Liver (tissue), 7 donors: ENCODE measurements at regions not wholly inside any gene's neighbourhood (a gene's known extent, or its start where the extent isn't known, plus 50 kb on each side); places are given as distances from the start of the nearest gene placed in this dataset.

Source experiments
- DNase-seq: peaks from one replicate; pipeline ENCODE4 v3.0.0-alpha.2; 2017; ENCODE audit warnings: low spot score
- H3K27ac ChIP-seq, 2 donors: one replicate each; pipeline ENCODE4 v1.7.0; 2013; ENCODE audit warnings: inconsistent platforms in 2 of 2, low read length in 2 of 2, control low read depth in 1 of 2, low read depth in 1 of 2, mild to moderate bottlenecking in 1 of 2
- H3K27me3 ChIP-seq, 4 donors: one replicate each; pipeline versions ENCODE4 v1.6.1 to v1.7.0; 2013; ENCODE audit warnings: low read length in 3 of 4, inconsistent platforms in 1 of 4, mild to moderate bottlenecking in 1 of 4, moderate library complexity in 1 of 4; ENCODE audit not compliant: control insufficient read depth in 4 of 4, insufficient read depth in 4 of 4
- H3K36me3 ChIP-seq, 4 donors: one replicate each; pipeline versions ENCODE4 v1.6.1 to v1.7.0; 2013; ENCODE audit warnings: low read length in 3 of 4, mild to moderate bottlenecking in 3 of 4, low read depth in 1 of 4, moderate library complexity in 1 of 4; ENCODE audit not compliant: control insufficient read depth in 4 of 4, insufficient read depth in 3 of 4
- H3K4me1 ChIP-seq, 4 donors: one replicate each; pipeline versions ENCODE4 v1.6.1 to v1.7.0; 2013; ENCODE audit warnings: low read length in 3 of 4, mild to moderate bottlenecking in 3 of 4, moderate library complexity in 1 of 4; ENCODE audit not compliant: control insufficient read depth in 4 of 4, insufficient read depth in 4 of 4
- H3K4me3 ChIP-seq, 3 donors: one replicate each; pipeline versions ENCODE4 v1.6.1 to v1.7.0; 2013; ENCODE audit warnings: low read length in 3 of 3, control low read depth in 1 of 3, low read depth in 1 of 3, mild to moderate bottlenecking in 1 of 3
- H3K9ac ChIP-seq, 2 donors: one replicate each; pipeline ENCODE4 v1.7.0; 2013; ENCODE audit warnings: low read length in 2 of 2, mild to moderate bottlenecking in 2 of 2, moderate library complexity in 2 of 2, control low read depth in 1 of 2, low read depth in 1 of 2
- H3K9me3 ChIP-seq, 4 donors: one replicate each; pipeline versions ENCODE4 v1.6.1 to v1.7.0; 2013; ENCODE audit warnings: low read length in 3 of 4; ENCODE audit not compliant: control insufficient read depth in 4 of 4
- FOXA1 ChIP-seq: IDR thresholded peaks from 2 replicates; pipeline ENCODE4 v1.6.1; 2016; ENCODE audit warnings: antibody characterized with exemption
- FOXA2 ChIP-seq: IDR thresholded peaks from 2 replicates; pipeline ENCODE4 v1.6.1; 2016; ENCODE audit warnings: antibody characterized with exemption
- GABPA ChIP-seq, 2 donors: IDR thresholded peaks in 1 of 2; conservative IDR thresholded peaks in 1 of 2; 2 replicates each; pipeline ENCODE4 v1.6.1; 2016; ENCODE audit warnings: antibody characterized with exemption in 2 of 2, mild to moderate bottlenecking in 1 of 2, moderate library complexity in 1 of 2
- JUND ChIP-seq, 2 donors: IDR thresholded peaks; 2 replicates each; pipeline ENCODE4 v1.6.1; 2016; ENCODE audit warnings: antibody characterized with exemption in 2 of 2
- MAX ChIP-seq: IDR thresholded peaks from 2 replicates; pipeline ENCODE4 v1.6.1; 2016; ENCODE audit warnings: antibody characterized with exemption
- NR2F2 ChIP-seq: IDR thresholded peaks from 2 replicates; pipeline ENCODE4 v1.6.1; 2016; ENCODE audit warnings: antibody characterized with exemption
- RAD21 ChIP-seq, 2 donors: IDR thresholded peaks; 2 replicates each; pipeline ENCODE4 v1.6.1; 2016; ENCODE audit warnings: antibody characterized with exemption in 2 of 2, mild to moderate bottlenecking in 2 of 2
- RXRA ChIP-seq, 2 donors: IDR thresholded peaks; 2 replicates each; pipeline ENCODE4 v1.6.1; 2017 to 2018; ENCODE audit warnings: antibody characterized with exemption in 2 of 2, mild to moderate bottlenecking in 1 of 2
- SP1 ChIP-seq: IDR thresholded peaks from 2 replicates; pipeline ENCODE4 v1.6.1; 2018; ENCODE audit warnings: antibody characterized with exemption, mild to moderate bottlenecking
- YY1 ChIP-seq: IDR thresholded peaks from 2 replicates; pipeline ENCODE4 v1.6.1; 2016; ENCODE audit warnings: antibody characterized with exemption, mild to moderate bottlenecking
- WGBS: extraction: QIAGEN DNeasy Blood & Tissue Kit; methylation state at CpG from one replicate; pipeline ENCODE4 v1.1.7; 2013; 5-methylcytosine and 5-hydroxymethylcytosine counted together
- TF ChIP-seq, protein P1 (sequence below): IDR thresholded peaks from 2 replicates; pipeline ENCODE4 v1.6.1; 2016; ENCODE audit warnings: antibody characterized with exemption
- TF ChIP-seq, protein P2 (sequence below): IDR thresholded peaks from 2 replicates; pipeline ENCODE4 v1.6.1; 2016; ENCODE audit warnings: antibody characterized with exemption
- donor health status: healthy.
- donor health status: healthy.
- donor health status: healthy.
- donor health status: healthy.

DNA sequence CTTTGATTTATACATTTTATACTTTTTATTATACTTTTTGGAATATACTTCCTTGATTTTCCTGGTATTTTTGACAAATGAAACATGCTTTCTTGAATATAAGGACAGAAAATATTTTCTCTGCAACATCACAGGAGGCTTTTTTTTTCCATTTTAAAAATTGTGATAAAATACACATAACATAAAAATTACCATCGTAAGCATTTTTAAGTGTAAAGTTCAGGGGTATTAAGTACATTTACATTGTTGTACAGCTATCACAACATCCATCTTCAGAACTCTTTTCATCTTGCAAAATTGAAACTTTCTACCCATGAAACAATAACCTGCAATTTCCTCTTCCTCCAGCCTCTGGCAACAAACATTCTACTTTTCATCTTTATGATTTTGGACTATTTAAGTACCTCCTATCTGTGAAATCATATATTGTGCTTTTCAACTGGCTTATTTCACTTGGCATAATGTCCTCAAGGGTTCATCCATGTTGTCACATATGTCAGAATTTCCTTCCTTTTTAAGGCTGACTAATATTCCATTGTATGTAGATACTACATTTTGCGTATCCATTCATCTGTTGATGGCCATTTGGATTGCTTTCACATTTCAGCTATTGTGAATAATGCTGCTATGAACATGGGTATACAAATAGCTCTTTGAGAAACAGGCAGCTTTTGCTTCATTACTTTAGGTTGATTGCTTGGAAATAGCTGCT lies 412.6 kb downstream of the RAPGEF2 start (continued):
- TF ChIP-seq RXRA (IDR thresholded peaks at IDR 0.05) (no peak), FOXA2 (no peak), YY1 (no peak)

DNA sequence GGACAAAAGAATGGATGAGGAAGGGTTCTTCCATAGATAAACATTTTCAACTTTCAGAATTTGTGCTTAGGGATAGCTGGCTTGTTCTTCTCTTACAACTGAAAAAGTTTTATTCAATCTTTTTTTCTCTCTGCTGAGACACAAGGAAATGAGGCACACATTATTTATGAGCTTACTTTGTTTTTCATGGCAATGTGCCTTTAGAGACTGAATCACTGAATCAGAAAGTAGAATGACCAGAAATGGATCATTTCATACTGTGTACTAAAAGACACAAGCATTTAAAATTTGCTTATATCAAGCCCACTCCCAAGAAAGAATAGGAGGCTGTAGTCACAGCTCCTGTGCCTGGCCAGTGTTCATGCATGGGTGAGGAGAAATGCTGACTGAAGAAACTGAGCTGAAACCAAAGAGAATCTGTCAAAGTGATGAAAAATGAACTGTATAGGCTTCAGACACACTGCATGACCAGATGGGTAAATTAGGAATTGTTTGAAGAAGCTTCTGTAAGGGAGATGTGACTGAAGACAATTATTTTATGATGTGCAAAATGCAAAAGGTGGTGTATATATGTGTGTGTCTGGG lies 413.8 kb downstream of the RAPGEF2 start:
- Histone ChIP-seq H3K27ac (no peak overlapping the region), H3K27me3 (no peaks in the 10 kb centered on the region), H3K9me3 (no peaks in the 10 kb centered on the region), H3K36me3 (no peaks in the 10 kb centered on the region), H3K9ac (no peak overlapping the region), H3K4me3 (no peak overlapping the region), H3K4me1 (no peaks in the 10 kb centered on the region)
- no peak for DNase-seq
- TF ChIP-seq, protein P1, sequence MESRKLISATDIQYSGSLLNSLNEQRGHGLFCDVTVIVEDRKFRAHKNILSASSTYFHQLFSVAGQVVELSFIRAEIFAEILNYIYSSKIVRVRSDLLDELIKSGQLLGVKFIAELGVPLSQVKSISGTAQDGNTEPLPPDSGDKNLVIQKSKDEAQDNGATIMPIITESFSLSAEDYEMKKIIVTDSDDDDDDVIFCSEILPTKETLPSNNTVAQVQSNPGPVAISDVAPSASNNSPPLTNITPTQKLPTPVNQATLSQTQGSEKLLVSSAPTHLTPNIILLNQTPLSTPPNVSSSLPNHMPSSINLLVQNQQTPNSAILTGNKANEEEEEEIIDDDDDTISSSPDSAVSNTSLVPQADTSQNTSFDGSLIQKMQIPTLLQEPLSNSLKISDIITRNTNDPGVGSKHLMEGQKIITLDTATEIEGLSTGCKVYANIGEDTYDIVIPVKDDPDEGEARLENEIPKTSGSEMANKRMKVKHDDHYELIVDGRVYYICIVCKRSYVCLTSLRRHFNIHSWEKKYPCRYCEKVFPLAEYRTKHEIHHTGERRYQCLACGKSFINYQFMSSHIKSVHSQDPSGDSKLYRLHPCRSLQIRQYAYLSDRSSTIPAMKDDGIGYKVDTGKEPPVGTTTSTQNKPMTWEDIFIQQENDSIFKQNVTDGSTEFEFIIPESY: no peak
- TF ChIP-seq FOXA1: no peak
- TF ChIP-seq SP1: no peak
- TF ChIP-seq NR2F2: no peak
- TF ChIP-seq JUND (IDR thresholded peaks at IDR 0.05): no peak
- no peak for TF ChIP-seq GABPA (IDR thresholded peaks at IDR 0.05 in 1 of 2, conservative IDR thresholded peaks at IDR 0.05 in 1 of 2)
- TF ChIP-seq MAX: no peak

DNA sequence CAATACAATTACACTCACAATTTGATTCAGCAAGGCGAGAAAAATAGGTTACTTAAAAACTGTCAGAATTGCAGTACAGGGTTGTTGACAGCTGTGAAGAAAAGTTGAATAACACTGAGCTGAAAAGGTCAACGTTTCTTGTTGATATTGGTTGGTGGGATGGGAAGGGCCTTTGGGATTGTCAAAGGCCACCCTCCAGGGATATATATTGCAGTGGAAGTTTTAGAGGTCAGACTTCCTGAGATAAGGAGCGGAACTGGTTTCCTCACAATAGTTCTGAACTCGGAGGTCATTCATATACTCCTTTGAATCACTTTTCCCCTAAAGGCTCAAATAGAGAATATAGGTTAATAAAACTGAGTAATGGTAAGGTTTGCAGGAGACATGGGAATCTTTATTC lies 417.2 kb downstream of the RAPGEF2 start:
- Histone ChIP-seq H3K9ac (no peak overlapping the region), H3K4me1 (no peaks in the 10 kb centered on the region), H3K36me3 (no peaks in the 10 kb centered on the region), H3K9me3 (no peaks in the 10 kb centered on the region), H3K4me3 (no peak overlapping the region), H3K27ac (no peak overlapping the region), H3K27me3 (no peaks in the 10 kb centered on the region)
- 52% methylated on average over 4 of the region's 4 CpGs for whole genome bisulfite sequencing
- no peak for TF ChIP-seq JUND (IDR thresholded peaks at IDR 0.05)
- TF ChIP-seq GABPA (IDR thresholded peaks at IDR 0.05 in 1 of 2, conservative IDR thresholded peaks at IDR 0.05 in 1 of 2): no peak
- TF ChIP-seq, protein P1: no peak
- no peak for TF ChIP-seq RAD21 (IDR thresholded peaks at IDR 0.05)
- TF ChIP-seq, protein P2, sequence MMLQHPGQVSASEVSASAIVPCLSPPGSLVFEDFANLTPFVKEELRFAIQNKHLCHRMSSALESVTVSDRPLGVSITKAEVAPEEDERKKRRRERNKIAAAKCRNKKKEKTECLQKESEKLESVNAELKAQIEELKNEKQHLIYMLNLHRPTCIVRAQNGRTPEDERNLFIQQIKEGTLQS: no peak
- TF ChIP-seq NR2F2: peak; percentile 53
- no peak for DNase-seq
